HG02642 (cell line): ENCODE measurements at regions not wholly inside any gene's neighbourhood (a gene's known extent, or its start where the extent isn't known, plus 50 kb on each side); places are given as distances from the start of the nearest gene placed in this dataset.

Experiments used
- ATAC-seq: cut with Tn5 transposase; IDR thresholded peaks from one replicate; pipeline ENCODE4 v1.9.1; 2021; ENCODE audit warnings: mild to moderate bottlenecking; ENCODE audit not compliant: unreplicated experiment, poor library complexity

DNA sequence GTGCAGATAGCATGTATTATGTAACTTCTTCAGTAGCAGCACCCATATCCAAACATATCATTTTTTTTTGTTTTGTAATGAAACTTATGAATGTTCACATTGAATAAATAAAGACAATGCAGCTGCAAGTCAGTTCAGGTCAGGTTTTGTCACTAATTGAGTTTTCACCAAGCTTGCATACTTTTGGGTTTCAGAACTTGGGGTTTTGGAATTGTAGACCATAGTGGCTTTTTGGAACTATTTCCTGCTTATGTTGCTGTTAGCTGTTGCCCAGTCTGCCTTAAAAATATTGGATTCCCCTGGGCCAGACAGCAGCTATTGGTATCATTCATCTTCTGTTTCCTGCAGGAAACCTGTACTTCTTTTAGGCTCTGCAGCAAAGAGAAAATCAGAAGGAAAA, 113.4 kb upstream of the LIMCH1 start:
- ATAC-seq = no peak

DNA sequence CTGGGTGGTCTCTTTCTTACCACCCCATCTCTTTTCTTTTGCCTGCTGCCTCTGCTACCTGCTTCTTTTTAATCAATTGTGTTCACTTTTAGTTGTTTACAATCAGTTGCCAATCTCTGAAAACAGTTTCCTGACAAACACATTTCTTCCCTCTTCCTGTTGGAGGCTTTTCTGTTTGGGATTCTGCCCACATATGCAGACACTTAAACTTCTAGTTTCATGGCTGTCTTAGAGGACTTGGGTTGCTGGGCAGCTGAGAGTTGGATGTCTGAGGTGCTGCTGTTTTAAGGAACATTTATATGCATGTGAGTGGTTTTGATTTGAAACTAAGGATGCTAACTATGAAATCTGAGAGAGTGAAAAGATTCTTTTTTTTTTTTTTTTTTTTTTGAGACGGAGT, 112.3 kb upstream of the LIMCH1 start:
- no peak for ATAC-seq

DNA sequence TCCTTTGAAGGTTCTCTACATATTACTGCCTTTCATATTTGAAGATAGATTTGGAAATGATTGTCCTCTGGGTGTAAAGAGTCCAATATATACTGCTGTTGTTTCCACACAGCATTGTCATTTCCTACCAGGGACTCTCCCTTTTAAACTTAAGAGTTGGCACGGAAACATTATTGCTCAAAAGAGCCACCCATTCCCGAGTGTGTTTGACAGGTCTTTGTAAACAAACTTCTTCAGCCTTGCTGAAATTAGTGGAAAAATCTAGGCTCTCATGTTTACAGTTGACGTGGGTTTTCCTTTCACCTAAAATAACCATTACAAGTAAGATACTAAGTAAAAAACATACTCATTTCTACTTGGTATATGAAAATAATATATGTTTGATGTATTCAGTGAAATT, 111.4 kb upstream of the LIMCH1 start:
- ATAC-seq = no peak

- ATAC-seq = no peak
Measured at GRCh38 chr4:41427306-41427882, 110.6 kb upstream of the LIMCH1 start.

GRCh38 chr4:41427931-41428600, 109.9 kb upstream of the LIMCH1 start:
- ATAC-seq = no peak

GRCh38 chr4:41428601-41429279, 109.2 kb upstream of the LIMCH1 start:
- ATAC-seq = no peak

DNA sequence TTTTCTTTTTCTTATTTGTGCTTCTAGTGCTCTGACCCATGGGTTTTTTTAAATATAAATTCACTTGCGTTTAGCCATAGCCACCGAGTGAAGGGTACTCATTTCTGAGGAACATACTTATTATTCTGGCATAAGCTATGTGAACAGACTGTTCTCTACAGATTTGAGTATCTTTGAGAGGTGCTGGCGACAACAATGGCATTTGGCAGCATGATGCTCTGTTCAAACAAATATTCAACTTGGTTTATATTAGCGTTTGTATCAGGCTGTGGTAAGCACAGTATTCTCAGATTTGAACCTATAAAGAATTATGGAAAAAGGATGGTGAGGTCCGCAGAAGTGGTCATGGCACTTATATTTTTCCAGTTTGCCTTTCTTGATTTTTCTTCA, 108.7 kb upstream of the LIMCH1 start:
- no peak for ATAC-seq

GRCh38 chr4:41430792-41431191, 107.2 kb upstream of the LIMCH1 start:
- ATAC-seq = no peak

GRCh38 chr4:41431276-41431675, 106.7 kb upstream of the LIMCH1 start:
- ATAC-seq = no peak

- ATAC-seq = no peak
Measured at GRCh38 chr4:41432219-41432618, 105.7 kb upstream of the LIMCH1 start.

GRCh38 chr4:41432881-41433280, 105.1 kb upstream of the LIMCH1 start:
- ATAC-seq = no peak

DNA sequence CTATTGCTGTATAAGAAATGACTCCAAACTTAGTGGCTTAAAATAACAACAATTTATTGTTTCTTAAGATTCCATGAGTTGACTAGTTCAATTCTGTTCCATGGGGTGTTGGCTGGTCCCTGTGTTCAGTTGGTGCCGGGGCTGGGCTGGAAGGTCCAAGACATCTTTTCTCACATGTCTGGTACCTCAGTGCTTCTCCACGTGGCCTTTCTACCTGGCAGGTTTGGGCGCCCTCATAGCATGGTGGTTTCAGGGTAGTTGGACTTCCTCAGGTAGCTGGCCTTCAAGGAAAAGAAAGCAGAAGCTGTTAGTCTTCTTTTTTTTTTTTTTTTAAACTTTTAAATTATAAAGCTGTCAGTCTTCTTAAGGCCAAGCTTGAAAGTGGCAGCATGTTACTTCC, 104.6 kb upstream of the LIMCH1 start:
- no peak for ATAC-seq

DNA sequence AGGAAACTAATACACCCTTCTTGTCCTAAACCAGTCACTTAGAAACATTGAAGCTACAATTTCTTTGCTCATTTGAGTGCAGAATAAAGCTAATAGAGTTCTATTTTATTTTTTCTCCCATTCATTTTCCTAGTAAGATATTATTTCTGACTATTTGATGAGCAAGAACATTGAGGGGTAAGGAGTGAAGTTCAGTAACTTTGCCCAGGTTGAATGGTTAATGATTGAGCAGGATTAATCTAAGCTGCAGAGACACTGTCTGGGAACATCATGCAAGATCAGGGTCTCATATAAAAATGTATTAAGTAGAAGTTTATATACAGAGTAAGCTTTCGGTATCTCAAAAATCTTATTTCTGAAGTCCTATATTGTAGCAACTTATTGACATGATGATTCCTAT, 102.4 kb upstream of the LIMCH1 start:
- ATAC-seq = no peak

GRCh38 chr4:41436419-41436818, 101.5 kb upstream of the LIMCH1 start:
- no peak for ATAC-seq

GRCh38 chr4:41437111-41437536, 100.8 kb upstream of the LIMCH1 start:
- ATAC-seq = no peak

DNA sequence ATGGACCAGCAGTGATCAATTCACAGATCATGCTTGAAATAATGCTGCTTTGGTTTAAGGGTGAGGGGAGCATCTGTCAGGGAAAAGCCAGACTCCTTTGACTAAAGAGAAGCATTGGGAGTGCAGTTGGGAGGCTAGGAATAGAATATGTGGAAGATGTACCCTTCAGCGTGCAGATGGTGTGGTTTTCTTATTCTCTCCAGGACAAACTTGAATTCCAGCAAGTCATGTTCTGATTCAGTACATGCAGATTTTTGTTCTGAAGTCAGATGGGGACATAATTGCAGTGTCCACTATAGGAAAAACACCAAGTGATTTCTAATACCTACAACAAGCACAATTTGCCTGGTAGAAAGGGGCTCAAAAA, 99.0 kb upstream of the LIMCH1 start:
- no peak for ATAC-seq

DNA sequence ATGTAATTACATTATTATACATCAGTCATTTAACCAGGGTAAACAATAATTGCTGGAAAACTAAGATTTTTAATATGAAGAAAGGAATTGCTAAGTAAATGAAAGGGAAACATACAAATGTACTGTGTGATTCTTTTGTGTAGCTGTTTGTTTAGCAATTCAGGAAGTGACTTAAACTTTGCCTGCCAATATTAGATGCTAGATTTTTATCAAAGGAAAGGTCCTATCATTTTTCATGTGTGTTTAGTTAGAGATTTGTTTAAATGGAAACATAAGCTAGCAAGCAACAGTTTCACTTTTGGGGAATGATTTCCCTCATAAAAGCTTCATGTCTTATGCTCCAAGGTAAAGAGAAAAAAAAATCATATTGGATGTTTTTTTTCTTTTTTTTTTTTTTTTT, 95.1 kb upstream of the LIMCH1 start:
- ATAC-seq = no peak

DNA sequence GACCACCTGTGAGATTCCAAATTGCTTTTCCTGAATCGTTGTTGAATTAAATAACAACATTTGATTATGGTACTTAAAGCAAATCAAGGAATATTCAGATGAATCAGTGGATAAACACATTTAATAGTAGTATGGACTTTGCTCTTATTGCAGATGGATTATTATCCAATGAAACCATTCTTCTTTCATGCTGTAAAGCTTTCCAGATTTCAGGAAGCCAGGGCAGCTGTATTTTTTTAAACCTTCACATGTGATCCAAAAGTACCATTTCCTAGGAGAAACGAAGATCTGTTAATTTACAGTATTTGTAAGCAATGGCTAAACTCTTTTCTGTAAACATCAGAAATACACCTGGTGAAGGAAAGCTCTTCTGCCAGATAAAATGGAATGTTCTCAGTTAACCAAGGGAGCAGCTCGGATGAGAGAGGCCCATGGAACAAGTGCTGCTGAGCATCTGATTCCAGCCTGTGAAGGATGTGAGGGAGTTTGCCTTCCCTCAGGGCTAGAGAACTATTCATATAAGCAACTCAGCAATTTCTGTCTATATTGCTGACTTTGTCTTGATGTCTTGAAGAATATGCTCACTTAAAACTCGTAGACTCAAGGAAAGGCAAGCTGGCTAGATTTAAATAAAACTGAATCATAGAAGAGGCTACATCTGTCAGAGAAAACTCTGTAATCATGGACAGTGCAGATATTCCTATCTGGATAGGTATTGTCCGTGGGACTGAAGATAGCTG, 94.4 kb upstream of the LIMCH1 start:
- no peak for ATAC-seq

GRCh38 chr4:41446391-41446790, 91.6 kb upstream of the LIMCH1 start:
- ATAC-seq = no peak

GRCh38 chr4:41446981-41447725, 90.8 kb upstream of the LIMCH1 start:
- no peak for ATAC-seq

GRCh38 chr4:41448934-41449333, 89.0 kb upstream of the LIMCH1 start:
- ATAC-seq = no peak
